Neural cell (in vitro differentiated cells): ENCODE measurements at regions not wholly inside any gene's neighbourhood (a gene's known extent, or its start where the extent isn't known, plus 50 kb on each side); places are given as distances from the start of the nearest gene placed in this dataset.

Source experiments
- H2AFZ ChIP-seq: fragments of 200-600, 300-800 bp; sonication (generic), shearing (Covaris generic); 2 replicates; pipeline ENCODE4 v1.6.0; 2014; ENCODE audit warnings: low read depth, mild to moderate bottlenecking, antibody characterized with exemption, low read length, moderate library complexity
- H3F3A ChIP-seq: fragments of 200-600 bp; shearing (Covaris generic); 2 replicates; pipeline ENCODE4 v1.6.1; 2016; ENCODE audit warnings: mild to moderate bottlenecking, moderate library complexity, mixed read lengths, antibody characterized with exemption, low read length; ENCODE audit not compliant: insufficient read depth, poor library complexity, severe bottlenecking
- H3K27ac ChIP-seq: fragments of 200-600, 300-800 bp; sonication (generic), shearing (Covaris generic); 2 replicates; pipeline ENCODE4 v1.5.1; 2014; ENCODE audit warnings: mild to moderate bottlenecking, low read length, moderate library complexity
- H3K27me3 ChIP-seq: fragments of 300-800, 200-600 bp; sonication (generic), shearing (Covaris generic); 2 replicates; pipeline ENCODE4 v1.6.0; 2014; ENCODE audit warnings: mild to moderate bottlenecking, low read depth, low read length, moderate library complexity; ENCODE audit not compliant: insufficient read depth
- H3K36me3 ChIP-seq: fragments of 300-800, 200-600 bp; sonication (generic), shearing (Covaris generic); 2 replicates; pipeline ENCODE4 v1.5.1; 2014; ENCODE audit warnings: mild to moderate bottlenecking, antibody characterized with exemption, low read length, moderate library complexity; ENCODE audit not compliant: insufficient read depth
- H3K4me2 ChIP-seq: fragments of 300-800, 200-600 bp; sonication (generic), shearing (Covaris generic); 2 replicates; pipeline ENCODE4 v1.6.0; 2014; ENCODE audit warnings: mild to moderate bottlenecking, low read length
- H3K4me3 ChIP-seq: fragments of 300-800, 200-600 bp; sonication (generic), shearing (Covaris generic); 2 replicates; pipeline ENCODE4 v1.5.1; 2014; ENCODE audit warnings: mild to moderate bottlenecking, low read length, moderate library complexity
- H3K79me2 ChIP-seq: fragments of 200-600 bp; shearing (Covaris generic); replicated peaks from 2 replicates; pipeline ENCODE4 v1.6.0; 2014; ENCODE audit warnings: mild to moderate bottlenecking, low read length, moderate library complexity; ENCODE audit not compliant: insufficient read depth
- H3K9ac ChIP-seq: fragments of 300-800, 200-600 bp; sonication (generic), shearing (Covaris generic); 2 replicates; pipeline ENCODE4 v1.6.1; 2016; ENCODE audit warnings: mild to moderate bottlenecking, low read length, mixed read lengths
- H3K9me2 ChIP-seq: fragments of 200-600 bp; shearing (Covaris generic); 2 replicates; pipeline ENCODE4 v1.6.1; 2016; ENCODE audit warnings: mild to moderate bottlenecking, low read length, mixed read lengths; ENCODE audit not compliant: insufficient read depth
- H3K9me3 ChIP-seq: fragments of 200-600, 300-800 bp; sonication (generic), shearing (Covaris generic); 2 replicates; pipeline ENCODE4 v1.6.1; 2016; ENCODE audit warnings: mild to moderate bottlenecking, mixed run types, low read length, moderate library complexity, mixed read lengths
- H4K20me1 ChIP-seq: fragments of 200-600 bp; shearing (Covaris generic); 2 replicates; pipeline ENCODE4 v1.6.1; 2016; ENCODE audit warnings: mild to moderate bottlenecking, mixed run types; ENCODE audit not compliant: insufficient read depth
- CTCF ChIP-seq: fragments of 450-650 bp; IDR thresholded peaks from 2 replicates; pipeline ENCODE4 v1.5.1; 2014; ENCODE audit warnings: antibody characterized with exemption, mild to moderate bottlenecking, moderate library complexity; ENCODE audit not compliant: poor library complexity, severe bottlenecking
- EP300 ChIP-seq: fragments of 450-650 bp; conservative IDR thresholded peaks from 2 replicates; pipeline ENCODE4 v1.6.1; 2014; ENCODE audit warnings: antibody characterized with exemption, mild to moderate bottlenecking, moderate library complexity; ENCODE audit not compliant: poor library complexity, severe bottlenecking
- EZH2 ChIP-seq: fragments of 200-600, 300-800 bp; shearing (Covaris generic), sonication (generic); IDR thresholded peaks from 2 replicates; pipeline ENCODE4 v1.6.1; 2014; ENCODE audit warnings: antibody characterized with exemption, low read length, borderline replicate concordance, mild to moderate bottlenecking; ENCODE audit not compliant: insufficient read depth, poor library complexity, severe bottlenecking
- MXI1 ChIP-seq: fragments of 450-650 bp; conservative IDR thresholded peaks from 2 replicates; pipeline ENCODE4 v1.6.1; 2014; ENCODE audit warnings: antibody characterized with exemption, mild to moderate bottlenecking; ENCODE audit not compliant: poor library complexity, severe bottlenecking
- POLR2AphosphoS5 ChIP-seq: IDR thresholded peaks from 2 replicates; pipeline ENCODE4 v1.6.1; 2012
- RAD21 ChIP-seq: fragments of 450-650 bp; conservative IDR thresholded peaks from 2 replicates; pipeline ENCODE4 v1.6.1; 2014; ENCODE audit warnings: antibody characterized with exemption, mild to moderate bottlenecking, moderate library complexity
- REST ChIP-seq: IDR thresholded peaks from 2 replicates; pipeline ENCODE4 v1.6.1; 2012; ENCODE audit warnings: borderline replicate concordance
- SMC3 ChIP-seq: fragments of 450-650 bp; conservative IDR thresholded peaks from 2 replicates; pipeline ENCODE4 v1.6.1; 2014; ENCODE audit warnings: antibody characterized with exemption, mild to moderate bottlenecking, moderate library complexity; ENCODE audit not compliant: poor library complexity
- TAF1 ChIP-seq: IDR thresholded peaks from 2 replicates; pipeline ENCODE4 v1.6.1; 2012; ENCODE audit warnings: low read depth

- Histone ChIP-seq H3K9me2 (no peaks in the 10 kb centered on the region), H3F3A (no peaks in the 10 kb centered on the region), H3K79me2 (no peaks in the 10 kb centered on the region), H3K27me3 (no peaks in the 10 kb centered on the region), H3K36me3 (no peaks in the 10 kb centered on the region), H3K9me3 (no peaks in the 10 kb centered on the region), H2AFZ (no peak overlapping the region), H3K9ac (no peak overlapping the region), H4K20me1 (no peaks in the 10 kb centered on the region), H3K27ac (no peak overlapping the region), H3K4me3 (no peak overlapping the region), H3K4me2 (no peak overlapping the region)
- TF ChIP-seq EP300 (no peak), CTCF (no peak), RAD21 (no peak), EZH2 (no peak), POLR2AphosphoS5 (no peak), SMC3 (no peak), REST (no peak), TAF1 (no peak)
These were observed 53.0 kb upstream of the SIMC1 start for GRCh38 chr5:176185133-176185733.

GRCh38 chr5:176186107-176186506, 52.1 kb upstream of the SIMC1 start:
- H3K27ac ChIP-seq, result no peak overlapping the region
- H3K36me3 ChIP-seq, result no peaks in the 10 kb centered on the region
- no peak overlapping the region for H3K9ac ChIP-seq
- H3K79me2 ChIP-seq, result no peaks in the 10 kb centered on the region
- TF ChIP-seq SMC3 (no peak), REST (no peak), CTCF (no peak), RAD21 (no peak), MXI1 (no peak), POLR2AphosphoS5 (no peak), EP300 (no peak), EZH2 (no peak), TAF1 (no peak)
- H3K4me2 ChIP-seq, result no peak overlapping the region
- no peaks in the 10 kb centered on the region for H3F3A ChIP-seq
- no peak overlapping the region for H2AFZ ChIP-seq
- H3K9me2 ChIP-seq, result no peaks in the 10 kb centered on the region
- no peaks in the 10 kb centered on the region for H4K20me1 ChIP-seq
- H3K9me3 ChIP-seq, result no peaks in the 10 kb centered on the region
- no peak overlapping the region for H3K4me3 ChIP-seq
- no peaks in the 10 kb centered on the region for H3K27me3 ChIP-seq
